ENCODE measurements at regions not wholly inside any gene's neighbourhood (a gene's known extent, or its start where the extent isn't known, plus 50 kb on each side); places are given as distances from the start of the nearest gene placed in this dataset.

- TF ChIP-seq CTCF (conservative IDR thresholded peaks at IDR 0.05 in 1 of 2, IDR thresholded peaks at IDR 0.05 in 1 of 2; ENCODE audit: extremely low read depth in 1 of 2, insufficient read depth in 1 of 2, low read depth in 1 of 2, low read length in 2 of 2), result no peak
- no peak for TF ChIP-seq EZH2 (IDR thresholded peaks at IDR 0.05; ENCODE audit: borderline replicate concordance, low read length)
Measured at GRCh38 chrX:130563476-130563875, 161.7 kb downstream of the RBMX2 start.

Measured in mammary epithelial cell (primary cell).